ENCODE measurements at regions not wholly inside any gene's neighbourhood (a gene's known extent, or its start where the extent isn't known, plus 50 kb on each side); places are given as distances from the start of the nearest gene placed in this dataset.
"Not testable (repeated sequence)": the region's sequence is repeated elsewhere in the genome, so short reads cannot be mapped to it uniquely, and the experiment has no call there.

GRCh38 chr14:106530423-106531107 lies 1004.2 kb downstream of the TMEM121 start:
- DNase-seq: no peak

- DNase-seq: not testable (repeated sequence)
These were observed 1011.2 kb downstream of the TMEM121 start for GRCh38 chr14:106537597-106537996.

- no peak for DNase-seq
These were observed 1011.8 kb downstream of the TMEM121 start for GRCh38 chr14:106538201-106538600.

GRCh38 chr14:106547735-106548434 lies 1021.5 kb downstream of the TMEM121 start:
- no peak for DNase-seq

- no peak for DNase-seq
These were observed 1022.7 kb downstream of the TMEM121 start for GRCh38 chr14:106549064-106549463.

GRCh38 chr14:106551265-106551664 lies 1024.9 kb downstream of the TMEM121 start:
- DNase-seq: no peak

GRCh38 chr14:106556211-106556610 lies 1029.8 kb downstream of the TMEM121 start:
- DNase-seq: not testable (repeated sequence)

- DNase-seq: no peak
These were observed 1030.4 kb downstream of the TMEM121 start for GRCh38 chr14:106556665-106557289.

GRCh38 chr14:106562451-106562850 lies 1036.1 kb downstream of the TMEM121 start:
- DNase-seq: no peak

- no peak for DNase-seq
These were observed 1037.8 kb downstream of the TMEM121 start for GRCh38 chr14:106564058-106564643.

- DNase-seq: no peak
These were observed 1052.1 kb downstream of the TMEM121 start for GRCh38 chr14:106578481-106578880.

- DNase-seq: no peak
These were observed 1052.7 kb downstream of the TMEM121 start for GRCh38 chr14:106579084-106579483.

GRCh38 chr14:106585692-106586091 lies 1059.3 kb downstream of the TMEM121 start:
- no peak for DNase-seq

- no peak for DNase-seq
These were observed 1059.8 kb downstream of the TMEM121 start for GRCh38 chr14:106586098-106586704.

- not testable (repeated sequence) for DNase-seq
These were observed 1065.2 kb downstream of the TMEM121 start for GRCh38 chr14:106591539-106591938.

GRCh38 chr14:106592115-106592852 lies 1065.9 kb downstream of the TMEM121 start:
- DNase-seq: not testable (repeated sequence)

GRCh38 chr14:106599209-106599608 lies 1072.8 kb downstream of the TMEM121 start:
- DNase-seq: no peak

GRCh38 chr14:106605548-106606448 lies 1079.4 kb downstream of the TMEM121 start:
- DNase-seq: no peak

- no peak for DNase-seq
These were observed 1080.6 kb downstream of the TMEM121 start for GRCh38 chr14:106606936-106607335.

- no peak for DNase-seq
These were observed 1084.3 kb downstream of the TMEM121 start for GRCh38 chr14:106610691-106611090.

- no peak for DNase-seq
These were observed 1086.9 kb downstream of the TMEM121 start for GRCh38 chr14:106613256-106613655.
